PC-9 (cell line): ENCODE measurements at regions not wholly inside any gene's neighbourhood (a gene's known extent, or its start where the extent isn't known, plus 50 kb on each side); places are given as distances from the start of the nearest gene placed in this dataset.

Experiments used
- BruUV-seq: library from RNA; stranded (reverse); fragments of 400-500 nt; replicated peaks from 2 replicates; lab custom pipeline; 2021; lab: Mats Ljungman, UMichigan
- CTCF ChIA-PET: fragments of 300-600 bp; sonication (Branson Sonifier 250); formaldehyde crosslinking; loops from one replicate; lab custom pipeline; 2022; ENCODE audit warnings: antibody characterized with exemption; lab: Charles Lee
- POLR2A ChIA-PET: fragments of 300-600 bp; sonication (Branson Sonifier 250); formaldehyde crosslinking; loops from one replicate; lab custom pipeline; 2022; ENCODE audit warnings: antibody characterized with exemption; ENCODE audit not compliant: unreplicated experiment; lab: Charles Lee
- DNase-seq, 2 experiments: peaks; one replicate each; pipeline versions ENCODE4 v3.0.0 to v3.0.0-alpha.2; 2015 to 2022; ENCODE audit warnings: mixed read lengths in 1 of 2
- H2AFZ ChIP-seq: fragments of 200-600 bp; sonication (generic); 2 replicates; pipeline ENCODE4 v1.8.1; 2017; ENCODE audit warnings: antibody characterized with exemption
- H3F3A ChIP-seq: fragments of 200-600 bp; sonication (generic); 2 replicates; pipeline ENCODE4 v1.8.1; 2017; ENCODE audit warnings: antibody characterized with exemption, mild to moderate bottlenecking, low read depth; ENCODE audit not compliant: insufficient read depth
- H3K27ac ChIP-seq: fragments of 200-600 bp; sonication (generic); 2 replicates; pipeline ENCODE4 v1.6.1; 2016; ENCODE audit warnings: mixed run types
- H3K27me3 ChIP-seq: fragments of 200-600 bp; sonication (generic); 2 replicates; pipeline ENCODE4 v1.6.1; 2016; ENCODE audit warnings: low read depth, mixed run types; ENCODE audit not compliant: insufficient read depth
- H3K36me3 ChIP-seq: fragments of 200-600 bp; sonication (generic); 2 replicates; pipeline ENCODE4 v1.6.1; 2016; ENCODE audit warnings: low read depth, mixed run types
- H3K4me1 ChIP-seq: fragments of 200-600 bp; sonication (generic); replicated peaks from 2 replicates; pipeline ENCODE4 v1.6.1; 2016; ENCODE audit warnings: mixed run types; ENCODE audit not compliant: insufficient read depth
- H3K4me2 ChIP-seq: fragments of 200-600 bp; sonication (generic); 2 replicates; pipeline ENCODE4 v1.6.1; 2017; ENCODE audit warnings: mixed run types
- H3K4me3 ChIP-seq: fragments of 200-600 bp; sonication (generic); 2 replicates; pipeline ENCODE4 v1.6.1; 2016; ENCODE audit warnings: mixed run types
- H3K79me2 ChIP-seq: fragments of 200-600 bp; sonication (generic); 2 replicates; pipeline ENCODE4 v1.6.1; 2017; ENCODE audit warnings: low read depth, mixed run types
- H3K9me2 ChIP-seq: fragments of 200-600 bp; sonication (generic); 2 replicates; pipeline ENCODE4 v1.8.1; 2017; ENCODE audit warnings: mild to moderate bottlenecking; ENCODE audit not compliant: insufficient read depth
- H3K9me3 ChIP-seq: fragments of 200-600 bp; sonication (generic); 2 replicates; pipeline ENCODE4 v1.8.1; 2016; ENCODE audit warnings: low read depth; ENCODE audit not compliant: insufficient read depth
- H4K20me1 ChIP-seq: fragments of 200-600 bp; sonication (generic); 2 replicates; pipeline ENCODE4 v1.8.1; 2017; ENCODE audit not compliant: insufficient read depth
- CTCF ChIP-seq: fragments of 200-600 bp; sonication (generic); conservative IDR thresholded peaks from 2 replicates; pipeline ENCODE4 v1.6.1; 2017; ENCODE audit warnings: mixed run types, antibody characterized with exemption, mild to moderate bottlenecking, moderate library complexity
- EZH2 ChIP-seq: fragments of 200-600 bp; sonication (generic); IDR thresholded peaks from 2 replicates; pipeline ENCODE4 v1.8.0; 2017; ENCODE audit warnings: antibody characterized with exemption, low read depth
- intact Hi-C: fragments of 100-400 bp; cut with micrococcal nuclease; formaldehyde crosslinking; loops from one replicate; pipeline ENCODE4 v1.10.0; 2022; ENCODE audit not compliant: unreplicated experiment

GRCh38 chr3:81249540-81250029, 511.9 kb downstream of the GBE1 start:
- no peaks in the 10 kb centered on the region for H3K4me1 ChIP-seq
- H3F3A ChIP-seq = no peaks in the 10 kb centered on the region
- no peak overlapping the region for H2AFZ ChIP-seq
- TF ChIP-seq EZH2 (no peak), CTCF (no peak)
- no peaks in the 10 kb centered on the region for H3K27me3 ChIP-seq
- H3K79me2 ChIP-seq = no peaks in the 10 kb centered on the region
- no peak overlapping the region for H3K27ac ChIP-seq
- DNase-seq = peak in 1 of 2 experiments; percentile 56
- H3K9me2 ChIP-seq = no peaks in the 10 kb centered on the region
- intact Hi-C loops = loop anchor here (10.0 kb wide), 1 partner anchor 1725 kb away; no protein-coding TSS in a partner anchor
- no peaks in the 10 kb centered on the region for H3K36me3 ChIP-seq
- BruUV-seq = no TSS peak
- no peak overlapping the region for H3K4me3 ChIP-seq
- ChIA-PET POLR2A (interaction anchor here (0.5 kb wide), 1 partner anchor 852 kb away, joined by 3 read pairs; no protein-coding TSS in a partner anchor), CTCF (no interaction called here)
- no peak overlapping the region for H3K4me2 ChIP-seq
- H4K20me1 ChIP-seq = no peaks in the 10 kb centered on the region
- no peaks in the 10 kb centered on the region for H3K9me3 ChIP-seq

- no peaks in the 10 kb centered on the region for H3F3A ChIP-seq
- no peaks in the 10 kb centered on the region for H3K9me2 ChIP-seq
- BruUV-seq = no TSS peak
- intact Hi-C loops = loop anchor here (10.0 kb wide), 1 partner anchor 1721 kb away; no protein-coding TSS in a partner anchor
- no peak overlapping the region for H3K4me2 ChIP-seq
- H4K20me1 ChIP-seq = no peaks in the 10 kb centered on the region
- H3K36me3 ChIP-seq = no peaks in the 10 kb centered on the region
- H3K27me3 ChIP-seq = no peaks in the 10 kb centered on the region
- H2AFZ ChIP-seq = no peak overlapping the region
- no peak for DNase-seq
- ChIA-PET CTCF (no interaction called here), POLR2A (no interaction called here)
- no peaks in the 10 kb centered on the region for H3K79me2 ChIP-seq
- H3K4me1 ChIP-seq = no peaks in the 10 kb centered on the region
- H3K9me3 ChIP-seq = no peaks in the 10 kb centered on the region
- H3K27ac ChIP-seq = no peak overlapping the region
- TF ChIP-seq CTCF (no peak), EZH2 (no peak)
- H3K4me3 ChIP-seq = no peak overlapping the region
Observed at GRCh38 chr3:81245501-81245900, 515.9 kb downstream of the GBE1 start.

GRCh38 chr3:81245043-81245442, 516.4 kb downstream of the GBE1 start:
- H3K27me3 ChIP-seq = no peaks in the 10 kb centered on the region
- H3K4me1 ChIP-seq = no peaks in the 10 kb centered on the region
- no peak overlapping the region for H3K4me3 ChIP-seq
- DNase-seq = no peak
- BruUV-seq = no TSS peak
- H3F3A ChIP-seq = no peaks in the 10 kb centered on the region
- no peaks in the 10 kb centered on the region for H4K20me1 ChIP-seq
- H3K9me2 ChIP-seq = no peaks in the 10 kb centered on the region
- H3K4me2 ChIP-seq = no peak overlapping the region
- ChIA-PET POLR2A (no interaction called here), CTCF (no interaction called here)
- no peaks in the 10 kb centered on the region for H3K9me3 ChIP-seq
- TF ChIP-seq EZH2 (no peak), CTCF (no peak)
- no peak overlapping the region for H3K27ac ChIP-seq
- no peaks in the 10 kb centered on the region for H3K36me3 ChIP-seq
- intact Hi-C loops = loop anchor here (10.0 kb wide), 1 partner anchor 1720 kb away; no protein-coding TSS in a partner anchor
- no peak overlapping the region for H2AFZ ChIP-seq
- no peaks in the 10 kb centered on the region for H3K79me2 ChIP-seq
